Breast epithelium (tissue), 4 donors: ENCODE measurements at regions not wholly inside any gene's neighbourhood (a gene's known extent, or its start where the extent isn't known, plus 50 kb on each side); places are given as distances from the start of the nearest gene placed in this dataset.

Source experiments
- DNase-seq, 2 donors: peaks; one replicate each; pipeline ENCODE4 v3.0.0-alpha.2; 2019; ENCODE audit warnings: low spot score in 2 of 2
- H3K27ac ChIP-seq, 2 donors: fragments of 200-600 bp; sonication (generic) in 1 of 2; one replicate each; pipeline ENCODE4 v1.5.1; 2016 to 2019; ENCODE audit warnings: mild to moderate bottlenecking in 1 of 2
- H3K27me3 ChIP-seq, 2 donors: fragments of 200-600 bp; sonication (generic) in 1 of 2; one replicate each; pipeline versions ENCODE4 v1.5.1 to v1.6.0; 2017 to 2019; ENCODE audit warnings: control low read depth in 1 of 2, mild to moderate bottlenecking in 1 of 2
- H3K36me3 ChIP-seq: fragments of 200-600 bp; one replicate; pipeline ENCODE4 v1.5.1; 2019
- H3K4me1 ChIP-seq, 2 donors: fragments of 200-600 bp; sonication (generic); one replicate each; pipeline ENCODE4 v1.5.1; 2016 to 2019; ENCODE audit warnings: control low read depth in 1 of 2
- H3K4me3 ChIP-seq, 3 donors: fragments of 200-600 bp; sonication (generic); 1 replicate in 2 of 3; 2 replicates in 1 of 3; pipeline ENCODE4 v1.5.1; 2016 to 2019; ENCODE audit warnings: mild to moderate bottlenecking in 3 of 3, moderate library complexity in 2 of 3
- H3K9me3 ChIP-seq, 2 donors: fragments of 200-600 bp; sonication (generic) in 1 of 2; one replicate each; pipeline ENCODE4 v1.5.1; 2016 to 2019; ENCODE audit warnings: control low read depth in 1 of 2
- CTCF ChIP-seq, 3 donors: fragments of 450-650 bp; IDR thresholded peaks; one replicate each; pipeline ENCODE4 v1.5.1; 2016 to 2017; ENCODE audit warnings: antibody characterized with exemption in 3 of 3, mild to moderate bottlenecking in 3 of 3, moderate library complexity in 3 of 3
- POLR2A ChIP-seq: fragments of 450-650 bp; IDR thresholded peaks from one replicate; pipeline ENCODE4 v1.6.1; 2016; ENCODE audit warnings: antibody characterized with exemption, mild to moderate bottlenecking, moderate library complexity
- POLR2AphosphoS5 ChIP-seq, 3 donors: sonication (generic); formaldehyde crosslinking; IDR thresholded peaks; one replicate each; pipeline ENCODE4 v1.6.1; 2017; ENCODE audit warnings: antibody characterized with exemption in 3 of 3
- intact Hi-C: fragments of 100-400 bp; cut with DNase I; formaldehyde crosslinking; loops from one replicate; pipeline ENCODE4 v1.15.1; 2023; ENCODE audit warnings: low total_unique reads

GRCh38 chr3:132084982-132085381 is 50.2 kb upstream of the CPNE4 start:
- Histone ChIP-seq H3K4me1 (no peaks in the 10 kb centered on the region), H3K27me3 (no peaks in the 10 kb centered on the region), H3K9me3 (no peaks in the 10 kb centered on the region), H3K36me3 (no peaks in the 10 kb centered on the region), H3K27ac (no peak overlapping the region), H3K4me3 (no peak overlapping the region)
- TF ChIP-seq CTCF (IDR thresholded peaks at IDR 0.05) (no peak), POLR2AphosphoS5 (IDR thresholded peaks at IDR 0.05) (no peak), POLR2A (no peak)
- DNase-seq, result no peak
- intact Hi-C loops, result no loop called here

- no peaks in the 10 kb centered on the region for H3K9me3 ChIP-seq
- no peaks in the 10 kb centered on the region for H3K36me3 ChIP-seq
- no peaks in the 10 kb centered on the region for H3K27me3 ChIP-seq
- TF ChIP-seq CTCF (IDR thresholded peaks at IDR 0.05) (no peak), POLR2A (no peak), POLR2AphosphoS5 (IDR thresholded peaks at IDR 0.05) (no peak)
- no peak for DNase-seq
- no peak overlapping the region for H3K4me3 ChIP-seq
- intact Hi-C loops, result no loop called here
- no peak overlapping the region for H3K27ac ChIP-seq
- H3K4me1 ChIP-seq, result no peaks in the 10 kb centered on the region
These were observed 52.5 kb upstream of the CPNE4 start for GRCh38 chr3:132087356-132087755.

GRCh38 chr3:132088291-132088690 is 53.5 kb upstream of the CPNE4 start:
- intact Hi-C loops, result no loop called here

GRCh38 chr3:132090921-132091320 is 56.1 kb upstream of the CPNE4 start:
- DNase-seq, result no peak
- H3K4me3 ChIP-seq, result no peak overlapping the region
- H3K9me3 ChIP-seq, result no peaks in the 10 kb centered on the region
- TF ChIP-seq CTCF (IDR thresholded peaks at IDR 0.05) (no peak), POLR2AphosphoS5 (IDR thresholded peaks at IDR 0.05) (no peak), POLR2A (no peak)
- H3K27ac ChIP-seq, result no peak overlapping the region
- H3K36me3 ChIP-seq, result no peaks in the 10 kb centered on the region
- H3K4me1 ChIP-seq, result no peaks in the 10 kb centered on the region
- H3K27me3 ChIP-seq, result no peaks in the 10 kb centered on the region
- intact Hi-C loops, result no loop called here

More at GRCh38 chr3:132088291-132088690, 53.5 kb upstream of the CPNE4 start:
- H3K4me3 ChIP-seq, result no peak overlapping the region
- no peak overlapping the region for H3K27ac ChIP-seq
- no peaks in the 10 kb centered on the region for H3K27me3 ChIP-seq
- no peaks in the 10 kb centered on the region for H3K4me1 ChIP-seq
- H3K36me3 ChIP-seq, result no peaks in the 10 kb centered on the region
- TF ChIP-seq CTCF (IDR thresholded peaks at IDR 0.05) (no peak), POLR2A (no peak), POLR2AphosphoS5 (IDR thresholded peaks at IDR 0.05) (no peak)
- H3K9me3 ChIP-seq, result no peaks in the 10 kb centered on the region
- DNase-seq, result no peak

- H3K9me3 ChIP-seq, result peaks cover 3 to 13% of the 10 kb centered on the region in 2 donors
- H3K27me3 ChIP-seq, result no peaks in the 10 kb centered on the region
- H3K36me3 ChIP-seq, result no peaks in the 10 kb centered on the region
- no peak overlapping the region for H3K4me3 ChIP-seq
- no peak for TF ChIP-seq CTCF (IDR thresholded peaks at IDR 0.05)
- TF ChIP-seq POLR2AphosphoS5 (IDR thresholded peaks at IDR 0.05), result no peak
- no peak for TF ChIP-seq POLR2A
- H3K4me1 ChIP-seq, result no peaks in the 10 kb centered on the region
- H3K27ac ChIP-seq, result no peak overlapping the region
- intact Hi-C loops, result no loop called here
- no peak for DNase-seq
These were observed 81.8 kb upstream of the CPNE4 start for GRCh38 chr3:132116601-132117000.
